HEK293 (cell line): ENCODE measurements at regions not wholly inside any gene's neighbourhood (a gene's known extent, or its start where the extent isn't known, plus 50 kb on each side); places are given as distances from the start of the nearest gene placed in this dataset.
A peak's percentile ranks its signal among the peaks of the same experiment; 100 is the strongest.

Experiments used
- CTCF ChIA-PET: fragments of 350-600 bp; formaldehyde crosslinking; extraction: SDS; loops from one replicate; lab custom pipeline; 2021; ENCODE audit warnings: antibody characterized with exemption; lab: Yijun Ruan, JAX
- POLR2A ChIA-PET: fragments of 300-600 bp; formaldehyde crosslinking; extraction: SDS; loops from one replicate; lab custom pipeline; 2020; ENCODE audit warnings: antibody characterized with exemption, inconsistent platforms; lab: Yijun Ruan, JAX
- H3K27ac ChIP-seq: fragments of 200-500 bp; sonication (Bioruptor generic); 2 replicates; pipeline ENCODE4 v1.5.1; 2014; ENCODE audit warnings: low read depth, low read length, control low read depth, inconsistent platforms; ENCODE audit errors: extremely low read depth
- H3K36me3 ChIP-seq, 2 experiments: fragments of 200-500 bp in 1 of 2; sonication (Bioruptor generic) in 1 of 2; 1 replicate in 1 of 2; 2 replicates in 1 of 2; pipeline ENCODE4 v1.5.1; 2014 to 2017; ENCODE audit warnings: inconsistent platforms in 2 of 2, low read length in 2 of 2; ENCODE audit not compliant: control insufficient read depth in 2 of 2, insufficient read depth in 1 of 2
- H3K4me1 ChIP-seq: fragments of 200-500 bp; sonication (Bioruptor generic); 2 replicates; pipeline ENCODE4 v1.5.1; 2014; ENCODE audit warnings: mild to moderate bottlenecking, low read length, inconsistent platforms; ENCODE audit not compliant: control insufficient read depth, insufficient read depth
- H3K4me3 ChIP-seq: 2 replicates; pipeline ENCODE4 v1.5.1; 2011; ENCODE audit warnings: low read depth, mild to moderate bottlenecking, control low read depth, low read length, moderate library complexity
- H3K9me3 ChIP-seq: fragments of 200-500 bp; sonication (Bioruptor generic); 2 replicates; pipeline ENCODE4 v1.5.1; 2014; ENCODE audit warnings: low read depth, low read length, inconsistent platforms; ENCODE audit not compliant: control insufficient read depth, insufficient read depth
- BCL11A ChIP-seq: fragments of 450-650 bp; formaldehyde crosslinking; IDR thresholded peaks from 2 replicates; pipeline ENCODE4 v1.5.1; 2016; ENCODE audit warnings: low read depth, missing biosample characterization, missing genetic modification characterization
- PATZ1 ChIP-seq: fragments of 450-650 bp; formaldehyde crosslinking; IDR thresholded peaks from 2 replicates; pipeline ENCODE4 v1.5.1; 2016; ENCODE audit warnings: missing biosample characterization, missing genetic modification characterization
- SCRT1 ChIP-seq: fragments of 450-650 bp; formaldehyde crosslinking; IDR thresholded peaks from 2 replicates; pipeline ENCODE4 v1.5.1; 2016; ENCODE audit warnings: missing biosample characterization, missing genetic modification characterization, borderline replicate concordance
- ZBTB17 ChIP-seq: fragments of 450-650 bp; formaldehyde crosslinking; IDR thresholded peaks from 2 replicates; pipeline ENCODE4 v1.5.1; 2016; ENCODE audit warnings: missing biosample characterization, missing genetic modification characterization
- ZNF155 ChIP-seq: fragments of 450-650 bp; formaldehyde crosslinking; IDR thresholded peaks from 2 replicates; pipeline ENCODE4 v1.5.1; 2016; ENCODE audit warnings: missing biosample characterization, missing genetic modification characterization
- ZNF184 ChIP-seq: fragments of 450-650 bp; IDR thresholded peaks from 2 replicates; pipeline ENCODE4 v1.5.1; 2018; ENCODE audit warnings: missing biosample characterization, mild to moderate bottlenecking, missing genetic modification characterization
- ZNF335 ChIP-seq: fragments of 450-650 bp; formaldehyde crosslinking; conservative IDR thresholded peaks from 2 replicates; pipeline ENCODE4 v1.5.1; 2016; ENCODE audit warnings: missing biosample characterization, missing genetic modification characterization
- ZNF404 ChIP-seq: fragments of 450-650 bp; formaldehyde crosslinking; IDR thresholded peaks from 2 replicates; pipeline ENCODE4 v1.5.1; 2017; ENCODE audit warnings: missing biosample characterization, missing genetic modification characterization
- ZNF449 ChIP-seq: fragments of 450-650 bp; formaldehyde crosslinking; IDR thresholded peaks from 2 replicates; pipeline ENCODE4 v1.5.1; 2017; ENCODE audit warnings: missing biosample characterization, mild to moderate bottlenecking, missing genetic modification characterization, moderate library complexity
- ZNF529 ChIP-seq: fragments of 450-650 bp; formaldehyde crosslinking; IDR thresholded peaks from 2 replicates; pipeline ENCODE4 v1.5.1; 2017; ENCODE audit warnings: missing genetic modification characterization, missing biosample characterization; ENCODE audit not compliant: insufficient replicate concordance
- ZNF626 ChIP-seq: fragments of 450-650 bp; sonication (Bioruptor Pico); formaldehyde crosslinking; IDR thresholded peaks from 2 replicates; pipeline ENCODE4 v1.5.1; 2018; ENCODE audit warnings: missing biosample characterization, missing genetic modification characterization, inconsistent platforms
- ZNF654 ChIP-seq: fragments of 450-650 bp; formaldehyde crosslinking; IDR thresholded peaks from 2 replicates; pipeline ENCODE4 v1.5.1; 2016; ENCODE audit warnings: low read depth, missing biosample characterization, missing genetic modification characterization
- ZNF658 ChIP-seq: fragments of 450-650 bp; formaldehyde crosslinking; IDR thresholded peaks from 2 replicates; pipeline ENCODE4; 2016; ENCODE audit warnings: missing biosample characterization, missing genetic modification characterization
- ZNF677 ChIP-seq: fragments of 450-650 bp; IDR thresholded peaks from 2 replicates; pipeline ENCODE4 v1.5.0; 2018; ENCODE audit warnings: missing biosample characterization, mild to moderate bottlenecking, missing genetic modification characterization, moderate library complexity
- ZNF837 ChIP-seq: fragments of 450-650 bp; formaldehyde crosslinking; IDR thresholded peaks from 2 replicates; pipeline ENCODE4 v1.5.1; 2016; ENCODE audit warnings: missing biosample characterization, missing genetic modification characterization
- TF ChIP-seq, protein P1 (sequence below): fragments of 450-650 bp; formaldehyde crosslinking; IDR thresholded peaks from 2 replicates; pipeline ENCODE4 v1.5.1; 2016; ENCODE audit warnings: missing biosample characterization, missing genetic modification characterization

DNA sequence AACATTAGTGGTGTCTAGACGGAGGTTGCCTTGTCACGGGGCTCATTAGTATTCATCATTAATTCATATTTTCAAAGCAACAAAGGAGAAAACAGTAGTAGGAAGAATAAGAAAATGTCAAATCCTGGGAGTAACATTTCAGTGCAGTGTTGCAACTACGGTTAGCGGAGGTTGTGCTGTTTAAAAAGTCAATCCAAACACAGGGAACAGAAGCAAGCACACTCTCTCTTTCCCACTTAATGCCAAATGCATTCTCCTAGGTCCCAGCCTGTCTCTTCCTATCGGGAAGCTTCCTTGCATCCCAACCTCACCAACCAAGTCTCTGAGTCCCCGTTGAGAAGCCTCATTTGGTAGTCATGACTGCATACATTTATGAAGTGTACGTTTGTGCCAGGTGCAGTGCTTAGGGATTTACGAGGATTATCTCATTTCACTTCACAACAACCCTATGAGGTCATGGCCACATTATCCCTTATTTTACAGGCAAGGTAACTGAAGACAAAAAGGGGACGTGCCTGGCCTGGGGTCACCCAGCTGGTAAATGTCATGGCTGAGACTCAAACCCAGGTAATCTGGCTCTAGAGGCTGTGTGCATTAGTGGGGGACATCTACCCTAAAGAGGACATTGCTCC, 283.6 kb upstream of the SALL1 start (continued):
- TF ChIP-seq ZNF449 (tag by site-specific recombination) = no peak
- no peak for TF ChIP-seq BCL11A
- 0 out of 2 replicates have a peak, but pooled peaks have one; percentile 23 for TF ChIP-seq ZNF335 (tag by site-specific recombination)
- TF ChIP-seq SCRT1 (tag by site-specific recombination) = no peak
- no peak for TF ChIP-seq ZNF155 (tag by site-specific recombination)
- TF ChIP-seq PATZ1 = no peak
- no peak for TF ChIP-seq ZNF837
- TF ChIP-seq ZNF626 (tag by site-specific recombination) = 0 out of 2 replicates have a peak, but pooled peaks have one; percentile 10
- TF ChIP-seq ZNF404 (tag by site-specific recombination) = no peak
- TF ChIP-seq ZNF658 (tag by site-specific recombination) = no peak
- no peak for TF ChIP-seq ZNF184 (tag by site-specific recombination)

DNA sequence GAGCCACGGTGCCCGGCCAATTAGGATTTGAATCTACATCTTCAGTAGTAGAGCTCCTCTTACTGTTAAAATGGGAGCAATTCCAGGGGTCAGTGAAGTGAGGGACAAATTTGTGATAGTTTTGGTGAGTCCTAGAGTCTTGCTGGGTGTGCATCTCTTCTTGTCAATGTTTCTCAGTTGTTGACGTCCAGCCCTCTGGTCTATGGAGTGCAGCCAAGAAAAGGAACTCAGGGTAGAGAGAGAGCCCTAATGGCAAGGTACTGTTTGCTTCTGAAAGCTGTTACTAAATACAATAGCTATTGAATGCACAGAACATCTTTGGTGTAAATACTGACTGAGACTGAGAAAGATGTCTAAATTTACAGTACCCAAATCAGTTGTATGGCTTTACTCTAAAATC, 282.5 kb upstream of the SALL1 start:
- no peaks in the 10 kb centered on the region for H3K36me3 ChIP-seq
- CTCF ChIA-PET = interaction anchor here (0.6 kb wide), 1 partner anchor 406 kb away, joined by 3 read pairs; no protein-coding TSS in a partner anchor
- no peak overlapping the region for H3K4me3 ChIP-seq
- H3K4me1 ChIP-seq = peaks cover 17% of the 10 kb centered on the region
- no peak overlapping the region for H3K27ac ChIP-seq
- no peaks in the 10 kb centered on the region for H3K9me3 ChIP-seq
- POLR2A ChIA-PET = interaction anchor here (0.6 kb wide), 1 partner anchor 281 kb away, joined by 3 read pairs; no protein-coding TSS in a partner anchor
- TF ChIP-seq ZNF529 (tag by site-specific recombination) = no peak
- no peak for TF ChIP-seq ZNF677
- TF ChIP-seq, protein P1, sequence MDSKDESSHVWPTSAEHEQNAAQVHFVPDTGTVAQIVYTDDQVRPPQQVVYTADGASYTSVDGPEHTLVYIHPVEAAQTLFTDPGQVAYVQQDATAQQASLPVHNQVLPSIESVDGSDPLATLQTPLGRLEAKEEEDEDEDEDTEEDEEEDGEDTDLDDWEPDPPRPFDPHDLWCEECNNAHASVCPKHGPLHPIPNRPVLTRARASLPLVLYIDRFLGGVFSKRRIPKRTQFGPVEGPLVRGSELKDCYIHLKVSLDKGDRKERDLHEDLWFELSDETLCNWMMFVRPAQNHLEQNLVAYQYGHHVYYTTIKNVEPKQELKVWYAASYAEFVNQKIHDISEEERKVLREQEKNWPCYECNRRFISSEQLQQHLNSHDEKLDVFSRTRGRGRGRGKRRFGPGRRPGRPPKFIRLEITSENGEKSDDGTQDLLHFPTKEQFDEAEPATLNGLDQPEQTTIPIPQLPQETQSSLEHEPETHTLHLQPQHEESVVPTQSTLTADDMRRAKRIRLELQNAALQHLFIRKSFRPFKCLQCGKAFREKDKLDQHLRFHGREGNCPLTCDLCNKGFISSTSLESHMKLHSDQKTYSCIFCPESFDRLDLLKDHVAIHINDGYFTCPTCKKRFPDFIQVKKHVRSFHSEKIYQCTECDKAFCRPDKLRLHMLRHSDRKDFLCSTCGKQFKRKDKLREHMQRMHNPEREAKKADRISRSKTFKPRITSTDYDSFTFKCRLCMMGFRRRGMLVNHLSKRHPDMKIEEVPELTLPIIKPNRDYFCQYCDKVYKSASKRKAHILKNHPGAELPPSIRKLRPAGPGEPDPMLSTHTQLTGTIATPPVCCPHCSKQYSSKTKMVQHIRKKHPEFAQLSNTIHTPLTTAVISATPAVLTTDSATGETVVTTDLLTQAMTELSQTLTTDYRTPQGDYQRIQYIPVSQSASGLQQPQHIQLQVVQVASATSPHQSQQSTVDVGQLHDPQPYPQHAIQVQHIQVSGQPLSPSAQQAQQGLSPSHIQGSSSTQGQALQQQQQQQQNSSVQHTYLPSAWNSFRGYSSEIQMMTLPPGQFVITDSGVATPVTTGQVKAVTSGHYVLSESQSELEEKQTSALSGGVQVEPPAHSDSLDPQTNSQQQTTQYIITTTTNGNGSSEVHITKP (tag by site-specific recombination) = peak; percentile 69; the same call in 1 of the 2 replicates
- no peak for TF ChIP-seq ZBTB17 (tag by site-specific recombination)
- TF ChIP-seq ZNF654 = no peak
- TF ChIP-seq, all 188 proteins: peak for 1
